Activated T-cell treated with anti-CD3 and anti-CD28 coated beads, Interleukin-2, amount 50 U/mL, for 4 hours (primary cell): ENCODE measurements at regions not wholly inside any gene's neighbourhood (a gene's known extent, or its start where the extent isn't known, plus 50 kb on each side); places are given as distances from the start of the nearest gene placed in this dataset.

Source experiments
- ATAC-seq, 2 donors: fragments of 200-7000 bp; cut with Tn5 transposase; one replicate each; pipeline ENCODE4 v1.10.0; 2021
- DNase-seq: peaks from one replicate; pipeline ENCODE4 v3.0.0-alpha.2; 2020
- H3K27me3 Mint-ChIP-seq: one replicate; pipeline ENCODE4 v1.8.0; 2021; ENCODE audit warnings: low read depth, mixed read lengths
- H3K36me3 Mint-ChIP-seq: one replicate; pipeline ENCODE4 v1.8.0; 2022; ENCODE audit warnings: mixed read lengths; ENCODE audit not compliant: insufficient read depth
- H3K4me1 Mint-ChIP-seq: one replicate; pipeline ENCODE4 v1.8.0; 2021; ENCODE audit warnings: low read depth, mixed read lengths
- H3K4me3 Mint-ChIP-seq: one replicate; pipeline ENCODE4 v1.8.0; 2021; ENCODE audit warnings: mild to moderate bottlenecking, moderate library complexity, mixed read lengths
- H3K9me3 Mint-ChIP-seq: one replicate; pipeline ENCODE4 v1.8.0; 2021; ENCODE audit warnings: mixed read lengths

- H3K27me3 Mint-ChIP-seq, result no peaks in the 10 kb centered on the region
- H3K4me1 Mint-ChIP-seq, result no peaks in the 10 kb centered on the region
- H3K4me3 Mint-ChIP-seq, result no peak overlapping the region
- peaks cover 6% of the 10 kb centered on the region for H3K9me3 Mint-ChIP-seq
- no peak for ATAC-seq
- peaks cover 6% of the 10 kb centered on the region for H3K36me3 Mint-ChIP-seq
- DNase-seq, result no peak
Measured at GRCh38 chr4:4712800-4713528, 146.5 kb upstream of the MSX1 start.

GRCh38 chr4:4711902-4712301, 147.6 kb upstream of the MSX1 start:
- ATAC-seq (no peak), DNase-seq (no peak)
- Mint-ChIP-seq H3K4me3 (no peak overlapping the region), H3K27me3 (no peaks in the 10 kb centered on the region), H3K36me3 (peaks cover 4% of the 10 kb centered on the region), H3K4me1 (no peaks in the 10 kb centered on the region), H3K9me3 (peaks cover 6% of the 10 kb centered on the region)

GRCh38 chr4:4709736-4710135, 149.7 kb upstream of the MSX1 start:
- Mint-ChIP-seq H3K36me3 (peaks cover 12% of the 10 kb centered on the region), H3K9me3 (peaks cover 6% of the 10 kb centered on the region), H3K4me1 (no peaks in the 10 kb centered on the region), H3K27me3 (no peaks in the 10 kb centered on the region), H3K4me3 (no peak overlapping the region)
- ATAC-seq (no peak), DNase-seq (no peak)

- Mint-ChIP-seq H3K4me1 (no peaks in the 10 kb centered on the region), H3K27me3 (no peaks in the 10 kb centered on the region), H3K36me3 (peaks cover 17% of the 10 kb centered on the region), H3K9me3 (peaks cover 6% of the 10 kb centered on the region), H3K4me3 (no peak overlapping the region)
- no peak for DNase-seq
- ATAC-seq, result no peak
Measured at GRCh38 chr4:4704267-4704666, 155.2 kb upstream of the MSX1 start.

GRCh38 chr4:4697584-4697983, 155.7 kb upstream of the STX18 start:
- H3K27me3 Mint-ChIP-seq, result no peaks in the 10 kb centered on the region
- DNase-seq, result no peak
- H3K4me1 Mint-ChIP-seq, result no peaks in the 10 kb centered on the region
- no peaks in the 10 kb centered on the region for H3K9me3 Mint-ChIP-seq
- H3K4me3 Mint-ChIP-seq, result no peak overlapping the region
- H3K36me3 Mint-ChIP-seq, result peaks cover 1% of the 10 kb centered on the region
- no peak for ATAC-seq

- DNase-seq (no peak), ATAC-seq (no peak)
- Mint-ChIP-seq H3K9me3 (no peaks in the 10 kb centered on the region), H3K4me1 (no peaks in the 10 kb centered on the region), H3K27me3 (no peaks in the 10 kb centered on the region), H3K36me3 (peaks cover 1% of the 10 kb centered on the region), H3K4me3 (no peak overlapping the region)
Measured at GRCh38 chr4:4696530-4696929, 154.7 kb upstream of the STX18 start.

- Mint-ChIP-seq H3K36me3 (peaks cover 1% of the 10 kb centered on the region), H3K4me3 (no peak overlapping the region), H3K4me1 (no peaks in the 10 kb centered on the region), H3K9me3 (peaks cover 5% of the 10 kb centered on the region), H3K27me3 (no peaks in the 10 kb centered on the region)
- DNase-seq (no peak), ATAC-seq (no peak)
Measured at GRCh38 chr4:4695497-4695896, 153.6 kb upstream of the STX18 start.

- Mint-ChIP-seq H3K4me3 (no peak overlapping the region), H3K36me3 (peaks cover 5% of the 10 kb centered on the region), H3K4me1 (no peaks in the 10 kb centered on the region), H3K9me3 (peaks cover 5% of the 10 kb centered on the region), H3K27me3 (no peaks in the 10 kb centered on the region)
- DNase-seq (no peak), ATAC-seq (no peak)
Measured at GRCh38 chr4:4694827-4695226, 153.0 kb upstream of the STX18 start.

GRCh38 chr4:4694296-4694772, 152.5 kb upstream of the STX18 start:
- Mint-ChIP-seq H3K9me3 (peaks cover 5% of the 10 kb centered on the region), H3K4me3 (no peak overlapping the region), H3K36me3 (peaks cover 6% of the 10 kb centered on the region), H3K27me3 (no peaks in the 10 kb centered on the region), H3K4me1 (no peaks in the 10 kb centered on the region)
- no peak for ATAC-seq
- no peak for DNase-seq

- peaks cover 7% of the 10 kb centered on the region for H3K36me3 Mint-ChIP-seq
- H3K4me3 Mint-ChIP-seq, result no peak overlapping the region
- no peak for DNase-seq
- peaks cover 5% of the 10 kb centered on the region for H3K9me3 Mint-ChIP-seq
- ATAC-seq, result no peak
- no peaks in the 10 kb centered on the region for H3K27me3 Mint-ChIP-seq
- no peaks in the 10 kb centered on the region for H3K4me1 Mint-ChIP-seq
Measured at GRCh38 chr4:4693755-4694295, 152.0 kb upstream of the STX18 start.

GRCh38 chr4:4693258-4693657, 151.4 kb upstream of the STX18 start:
- no peaks in the 10 kb centered on the region for H3K27me3 Mint-ChIP-seq
- ATAC-seq, result no peak
- no peaks in the 10 kb centered on the region for H3K4me1 Mint-ChIP-seq
- H3K36me3 Mint-ChIP-seq, result peaks cover 13% of the 10 kb centered on the region
- H3K9me3 Mint-ChIP-seq, result peaks cover 5% of the 10 kb centered on the region
- no peak overlapping the region for H3K4me3 Mint-ChIP-seq
- no peak for DNase-seq

- Mint-ChIP-seq H3K36me3 (peaks cover 13% of the 10 kb centered on the region), H3K27me3 (no peaks in the 10 kb centered on the region), H3K4me1 (no peaks in the 10 kb centered on the region), H3K9me3 (peaks cover 5% of the 10 kb centered on the region), H3K4me3 (no peak overlapping the region)
- DNase-seq (no peak), ATAC-seq (no peak)
Measured at GRCh38 chr4:4690854-4691253, 149.0 kb upstream of the STX18 start.

GRCh38 chr4:4689694-4690440, 148.0 kb upstream of the STX18 start:
- ATAC-seq (peak; percentile 18 to 48), DNase-seq (no peak)
- no peak overlapping the region for H3K4me3 Mint-ChIP-seq
- peaks cover 5% of the 10 kb centered on the region for H3K9me3 Mint-ChIP-seq
- no peaks in the 10 kb centered on the region for H3K27me3 Mint-ChIP-seq
- H3K36me3 Mint-ChIP-seq, result peaks cover 13% of the 10 kb centered on the region
- no peaks in the 10 kb centered on the region for H3K4me1 Mint-ChIP-seq

GRCh38 chr4:4687935-4688727, 146.3 kb upstream of the STX18 start:
- Mint-ChIP-seq H3K36me3 (peaks cover 13% of the 10 kb centered on the region), H3K9me3 (peaks cover 5% of the 10 kb centered on the region), H3K4me3 (no peak overlapping the region), H3K27me3 (no peaks in the 10 kb centered on the region), H3K4me1 (no peaks in the 10 kb centered on the region)
- no peak for ATAC-seq
- no peak for DNase-seq
